ENCODE measurements at regions not wholly inside any gene's neighbourhood (a gene's known extent, or its start where the extent isn't known, plus 50 kb on each side); places are given as distances from the start of the nearest gene placed in this dataset.

DNA sequence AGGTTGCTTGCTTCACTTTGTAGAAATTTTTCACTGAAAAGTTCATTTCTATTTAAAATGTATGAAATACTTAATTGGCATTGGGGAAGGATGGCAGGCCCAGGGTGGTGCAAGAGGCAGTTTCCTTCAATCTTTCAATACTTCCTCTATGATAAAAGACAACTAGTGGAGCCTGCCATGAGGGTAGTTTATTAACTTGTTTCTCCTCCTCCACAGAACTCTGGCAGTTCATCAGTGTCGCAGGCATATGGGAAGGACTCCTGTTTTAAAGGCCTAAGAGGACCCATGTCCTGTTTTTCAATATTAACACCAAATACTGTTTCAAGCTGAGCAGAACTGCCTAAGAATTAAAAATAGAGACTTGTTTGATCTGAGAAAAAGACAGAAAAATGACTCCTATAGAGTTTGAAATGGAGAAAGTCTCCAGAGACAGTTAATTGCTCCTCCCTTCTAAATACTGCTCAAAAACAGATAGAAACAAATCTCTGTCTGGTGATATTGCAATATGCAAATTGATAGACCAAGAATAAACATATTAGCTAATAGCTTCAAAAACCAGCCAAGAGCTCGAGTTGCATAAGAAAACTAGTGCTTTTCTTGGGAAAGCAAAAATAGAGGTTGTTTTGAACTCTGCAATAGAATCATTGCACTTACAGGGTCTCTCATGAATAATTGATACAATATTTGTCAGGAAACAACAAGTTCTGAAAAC lies 665.7 kb upstream of the SLC35B3 start:
- peak in 1 of 2 donors; percentile 21 for TF ChIP-seq JUND (IDR thresholded peaks at IDR 0.05)
- TF ChIP-seq, protein P1, sequence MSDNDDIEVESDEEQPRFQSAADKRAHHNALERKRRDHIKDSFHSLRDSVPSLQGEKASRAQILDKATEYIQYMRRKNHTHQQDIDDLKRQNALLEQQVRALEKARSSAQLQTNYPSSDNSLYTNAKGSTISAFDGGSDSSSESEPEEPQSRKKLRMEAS (IDR thresholded peaks at IDR 0.05): peak; percentile 6
- no peak for TF ChIP-seq YY1 (IDR thresholded peaks at IDR 0.05)
- TF ChIP-seq RAD21 (IDR thresholded peaks at IDR 0.05): peak; percentile 7 to 16
- peak; percentile 62 for TF ChIP-seq SP1 (IDR thresholded peaks at IDR 0.05)
- no peak for TF ChIP-seq HNF4G (IDR thresholded peaks at IDR 0.05)
- TF ChIP-seq RXRA (IDR thresholded peaks at IDR 0.05): no peak
- TF ChIP-seq, protein P2, sequence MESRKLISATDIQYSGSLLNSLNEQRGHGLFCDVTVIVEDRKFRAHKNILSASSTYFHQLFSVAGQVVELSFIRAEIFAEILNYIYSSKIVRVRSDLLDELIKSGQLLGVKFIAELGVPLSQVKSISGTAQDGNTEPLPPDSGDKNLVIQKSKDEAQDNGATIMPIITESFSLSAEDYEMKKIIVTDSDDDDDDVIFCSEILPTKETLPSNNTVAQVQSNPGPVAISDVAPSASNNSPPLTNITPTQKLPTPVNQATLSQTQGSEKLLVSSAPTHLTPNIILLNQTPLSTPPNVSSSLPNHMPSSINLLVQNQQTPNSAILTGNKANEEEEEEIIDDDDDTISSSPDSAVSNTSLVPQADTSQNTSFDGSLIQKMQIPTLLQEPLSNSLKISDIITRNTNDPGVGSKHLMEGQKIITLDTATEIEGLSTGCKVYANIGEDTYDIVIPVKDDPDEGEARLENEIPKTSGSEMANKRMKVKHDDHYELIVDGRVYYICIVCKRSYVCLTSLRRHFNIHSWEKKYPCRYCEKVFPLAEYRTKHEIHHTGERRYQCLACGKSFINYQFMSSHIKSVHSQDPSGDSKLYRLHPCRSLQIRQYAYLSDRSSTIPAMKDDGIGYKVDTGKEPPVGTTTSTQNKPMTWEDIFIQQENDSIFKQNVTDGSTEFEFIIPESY (IDR thresholded peaks at IDR 0.05): peak; percentile 19
- TF ChIP-seq EGR1 (IDR thresholded peaks at IDR 0.05; ENCODE audit: low read depth in 2 of 2): no peak
- TF ChIP-seq NR2F2 (IDR thresholded peaks at IDR 0.05): no peak
- no peak for TF ChIP-seq FOXA1 (IDR thresholded peaks at IDR 0.05)
- TF ChIP-seq FOXA2 (IDR thresholded peaks at IDR 0.05): no peak
- TF ChIP-seq GABPA (IDR thresholded peaks at IDR 0.05 in 1 of 2, conservative IDR thresholded peaks at IDR 0.05 in 1 of 2): no peak
- TF ChIP-seq, protein P3, sequence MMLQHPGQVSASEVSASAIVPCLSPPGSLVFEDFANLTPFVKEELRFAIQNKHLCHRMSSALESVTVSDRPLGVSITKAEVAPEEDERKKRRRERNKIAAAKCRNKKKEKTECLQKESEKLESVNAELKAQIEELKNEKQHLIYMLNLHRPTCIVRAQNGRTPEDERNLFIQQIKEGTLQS (IDR thresholded peaks at IDR 0.05): no peak
- TF ChIP-seq, protein P4, sequence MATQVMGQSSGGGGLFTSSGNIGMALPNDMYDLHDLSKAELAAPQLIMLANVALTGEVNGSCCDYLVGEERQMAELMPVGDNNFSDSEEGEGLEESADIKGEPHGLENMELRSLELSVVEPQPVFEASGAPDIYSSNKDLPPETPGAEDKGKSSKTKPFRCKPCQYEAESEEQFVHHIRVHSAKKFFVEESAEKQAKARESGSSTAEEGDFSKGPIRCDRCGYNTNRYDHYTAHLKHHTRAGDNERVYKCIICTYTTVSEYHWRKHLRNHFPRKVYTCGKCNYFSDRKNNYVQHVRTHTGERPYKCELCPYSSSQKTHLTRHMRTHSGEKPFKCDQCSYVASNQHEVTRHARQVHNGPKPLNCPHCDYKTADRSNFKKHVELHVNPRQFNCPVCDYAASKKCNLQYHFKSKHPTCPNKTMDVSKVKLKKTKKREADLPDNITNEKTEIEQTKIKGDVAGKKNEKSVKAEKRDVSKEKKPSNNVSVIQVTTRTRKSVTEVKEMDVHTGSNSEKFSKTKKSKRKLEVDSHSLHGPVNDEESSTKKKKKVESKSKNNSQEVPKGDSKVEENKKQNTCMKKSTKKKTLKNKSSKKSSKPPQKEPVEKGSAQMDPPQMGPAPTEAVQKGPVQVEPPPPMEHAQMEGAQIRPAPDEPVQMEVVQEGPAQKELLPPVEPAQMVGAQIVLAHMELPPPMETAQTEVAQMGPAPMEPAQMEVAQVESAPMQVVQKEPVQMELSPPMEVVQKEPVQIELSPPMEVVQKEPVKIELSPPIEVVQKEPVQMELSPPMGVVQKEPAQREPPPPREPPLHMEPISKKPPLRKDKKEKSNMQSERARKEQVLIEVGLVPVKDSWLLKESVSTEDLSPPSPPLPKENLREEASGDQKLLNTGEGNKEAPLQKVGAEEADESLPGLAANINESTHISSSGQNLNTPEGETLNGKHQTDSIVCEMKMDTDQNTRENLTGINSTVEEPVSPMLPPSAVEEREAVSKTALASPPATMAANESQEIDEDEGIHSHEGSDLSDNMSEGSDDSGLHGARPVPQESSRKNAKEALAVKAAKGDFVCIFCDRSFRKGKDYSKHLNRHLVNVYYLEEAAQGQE (IDR thresholded peaks at IDR 0.05): no peak
- TF ChIP-seq TAF1 (conservative IDR thresholded peaks at IDR 0.05): no peak
- TF ChIP-seq HNF4A (conservative IDR thresholded peaks at IDR 0.05): peak; percentile 37 to 48
- TF ChIP-seq, protein P5, sequence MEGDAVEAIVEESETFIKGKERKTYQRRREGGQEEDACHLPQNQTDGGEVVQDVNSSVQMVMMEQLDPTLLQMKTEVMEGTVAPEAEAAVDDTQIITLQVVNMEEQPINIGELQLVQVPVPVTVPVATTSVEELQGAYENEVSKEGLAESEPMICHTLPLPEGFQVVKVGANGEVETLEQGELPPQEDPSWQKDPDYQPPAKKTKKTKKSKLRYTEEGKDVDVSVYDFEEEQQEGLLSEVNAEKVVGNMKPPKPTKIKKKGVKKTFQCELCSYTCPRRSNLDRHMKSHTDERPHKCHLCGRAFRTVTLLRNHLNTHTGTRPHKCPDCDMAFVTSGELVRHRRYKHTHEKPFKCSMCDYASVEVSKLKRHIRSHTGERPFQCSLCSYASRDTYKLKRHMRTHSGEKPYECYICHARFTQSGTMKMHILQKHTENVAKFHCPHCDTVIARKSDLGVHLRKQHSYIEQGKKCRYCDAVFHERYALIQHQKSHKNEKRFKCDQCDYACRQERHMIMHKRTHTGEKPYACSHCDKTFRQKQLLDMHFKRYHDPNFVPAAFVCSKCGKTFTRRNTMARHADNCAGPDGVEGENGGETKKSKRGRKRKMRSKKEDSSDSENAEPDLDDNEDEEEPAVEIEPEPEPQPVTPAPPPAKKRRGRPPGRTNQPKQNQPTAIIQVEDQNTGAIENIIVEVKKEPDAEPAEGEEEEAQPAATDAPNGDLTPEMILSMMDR (IDR thresholded peaks at IDR 0.05; ENCODE audit: low read depth, low read length, missing input control): no peak
- no peak for DNase-seq (ENCODE audit: low spot score)
- H3K4me1 ChIP-seq (ENCODE audit: control insufficient read depth in 4 of 4, insufficient read depth in 4 of 4, low read length in 3 of 4): peaks cover 4 to 31% (median 17%) of the 10 kb centered on the region in 4 donors
- no peak overlapping the region for H3K9ac ChIP-seq (ENCODE audit: low read depth in 1 of 2, low read length in 2 of 2)
- no peaks in the 10 kb centered on the region for H3K36me3 ChIP-seq (ENCODE audit: control insufficient read depth in 4 of 4, insufficient read depth in 3 of 4, low read depth in 1 of 4, low read length in 3 of 4)
- no peak overlapping the region for H3K4me3 ChIP-seq (ENCODE audit: low read depth in 1 of 3, low read length in 3 of 3)
- H3K27ac ChIP-seq (ENCODE audit: low read depth in 1 of 2, low read length in 2 of 2): peak overlapping the region; percentile 73 to 81
- no peaks in the 10 kb centered on the region for H3K9me3 ChIP-seq (ENCODE audit: control insufficient read depth in 4 of 4, low read length in 3 of 4)
- WGBS: 14% methylated on average over 2 of the region's 2 CpGs
- H3K27me3 ChIP-seq (ENCODE audit: control insufficient read depth in 4 of 4, insufficient read depth in 4 of 4, low read length in 3 of 4): no peaks in the 10 kb centered on the region

All from liver (tissue), 8 donors.